ENCODE measurements at regions not wholly inside any gene's neighbourhood (a gene's known extent, or its start where the extent isn't known, plus 50 kb on each side); places are given as distances from the start of the nearest gene placed in this dataset.

- no peak for DNase-seq (ENCODE audit: low read depth)
Measured at GRCh38 chr3:159764490-159765029, 224.1 kb upstream of the IL12A start.

GRCh38 chr3:159765030-159765859 is 223.4 kb upstream of the IL12A start:
- no peak for DNase-seq (ENCODE audit: low read depth)

GRCh38 chr3:159765860-159766294 is 222.8 kb upstream of the IL12A start:
- DNase-seq (ENCODE audit: low read depth): no peak

DNA sequence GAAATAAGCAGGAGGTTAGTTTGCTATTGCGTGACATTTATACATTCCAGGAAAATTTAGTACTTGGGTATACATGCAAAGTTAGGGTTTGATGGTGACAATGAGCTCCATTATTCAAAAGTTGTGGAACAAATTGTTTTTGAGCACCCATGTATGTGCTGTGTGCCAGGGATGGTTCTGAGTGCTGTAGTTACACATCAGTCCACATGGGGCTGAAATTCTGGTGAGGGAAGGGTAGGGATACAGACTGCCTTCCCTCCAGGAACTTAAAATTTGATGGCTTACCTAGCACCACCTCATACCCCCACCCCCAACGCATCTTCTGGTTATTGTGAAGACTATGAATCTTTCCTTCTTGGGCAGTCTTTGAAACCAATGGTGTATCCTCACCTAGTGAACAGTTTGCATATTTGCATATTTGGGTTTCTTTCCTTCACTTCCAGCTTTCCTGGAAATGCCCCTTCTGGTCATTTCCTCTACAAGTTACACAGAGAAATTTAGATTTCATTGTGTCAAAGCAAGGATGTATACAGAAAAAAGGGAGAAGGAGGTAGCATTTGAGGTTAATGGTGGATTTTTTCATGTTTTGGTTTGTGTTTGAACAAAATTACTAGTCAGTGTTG is 222.0 kb upstream of the IL12A start:
- DNase-seq (ENCODE audit: low read depth): no peak

GRCh38 chr3:159770998-159771397 is 217.6 kb upstream of the IL12A start:
- no peak for DNase-seq (ENCODE audit: low read depth)

DNA sequence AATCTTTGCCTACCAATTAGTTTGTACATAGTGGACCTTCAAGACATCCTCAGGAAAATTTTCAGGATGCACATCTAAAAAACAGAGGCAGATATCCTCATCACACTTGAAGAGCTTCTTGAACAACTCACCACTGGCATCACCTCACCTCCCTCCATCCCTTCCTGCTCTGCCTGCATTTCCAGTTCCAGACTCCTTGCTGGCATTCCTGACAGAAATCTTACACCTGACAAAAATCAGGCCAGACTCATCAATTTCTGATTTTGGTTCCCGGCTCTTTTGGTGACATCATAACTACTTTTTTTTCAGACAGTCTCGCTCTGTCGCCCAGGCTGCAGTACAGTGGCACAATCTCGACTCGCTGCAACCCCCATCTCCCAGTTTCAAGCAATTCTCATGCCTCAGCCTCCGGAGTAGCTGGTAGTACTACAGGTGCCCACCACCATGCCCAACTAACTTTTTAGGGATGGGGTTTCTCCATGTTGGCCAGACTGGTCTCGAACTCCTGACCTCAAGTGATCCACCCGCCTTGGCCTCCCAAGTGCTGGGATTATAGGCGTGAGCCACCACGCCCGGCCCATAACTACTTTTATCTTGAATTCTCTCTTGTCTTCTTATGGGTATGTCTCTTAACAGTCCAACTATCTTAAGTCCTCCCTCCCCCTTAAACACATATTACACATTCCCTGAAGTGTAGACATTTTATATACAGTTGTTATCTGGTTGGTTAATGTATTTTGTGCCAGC is 216.6 kb upstream of the IL12A start:
- no peak for DNase-seq (ENCODE audit: low read depth)

- no peak for DNase-seq (ENCODE audit: low read depth)
Measured at GRCh38 chr3:159773706-159774105, 214.9 kb upstream of the IL12A start.

DNA sequence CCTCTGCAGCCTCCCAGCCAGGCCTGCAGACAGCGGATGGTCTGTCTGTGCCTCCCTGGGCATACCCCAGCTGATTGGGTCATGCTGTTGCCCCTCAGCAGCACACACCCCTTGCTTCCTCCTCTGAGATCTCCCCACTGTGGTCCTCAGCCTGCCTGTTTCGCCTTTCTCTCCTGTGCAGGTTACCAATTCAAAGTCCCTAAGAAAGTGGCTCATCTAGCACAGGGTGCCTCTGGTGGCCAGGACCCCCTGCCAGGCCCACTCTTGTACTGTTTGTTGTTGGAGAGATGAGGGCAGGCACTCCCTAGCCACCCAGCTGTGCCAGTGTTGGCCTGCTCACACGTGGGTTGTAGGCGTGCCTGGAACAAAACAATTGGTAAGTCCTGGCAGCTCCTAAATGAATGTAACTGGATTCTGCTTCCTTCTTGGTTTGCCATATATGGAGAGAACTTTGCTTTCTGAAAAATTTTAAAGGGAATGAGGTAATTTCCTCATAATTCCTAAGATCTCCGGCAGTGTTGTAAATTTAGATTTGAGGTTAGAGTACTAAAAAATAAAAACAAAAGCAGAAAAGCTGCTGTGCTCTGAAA is 213.2 kb upstream of the IL12A start:
- DNase-seq (ENCODE audit: low read depth): no peak

GRCh38 chr3:159776779-159777178 is 211.9 kb upstream of the IL12A start:
- no peak for DNase-seq (ENCODE audit: low read depth)

DNA sequence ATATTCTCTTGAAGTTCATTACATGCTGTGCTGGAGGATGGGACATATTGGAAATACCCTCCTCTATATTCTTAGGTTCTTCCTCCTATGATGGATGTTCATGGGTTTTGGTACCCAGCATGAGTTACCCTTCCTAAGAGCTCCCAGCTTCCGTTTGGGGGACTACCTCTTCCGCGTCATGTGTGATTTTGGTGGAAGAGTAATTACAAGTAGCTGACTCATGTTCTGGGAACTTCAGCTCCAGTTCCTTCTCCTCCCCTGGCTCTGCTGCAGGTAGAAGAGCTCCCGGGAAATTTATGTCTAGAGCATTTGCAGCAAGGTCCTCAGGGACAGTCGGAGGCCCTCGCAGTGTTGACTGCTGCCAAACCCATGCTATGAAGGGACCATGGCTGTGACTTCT is 208.8 kb upstream of the IL12A start:
- DNase-seq (ENCODE audit: low read depth): no peak

DNA sequence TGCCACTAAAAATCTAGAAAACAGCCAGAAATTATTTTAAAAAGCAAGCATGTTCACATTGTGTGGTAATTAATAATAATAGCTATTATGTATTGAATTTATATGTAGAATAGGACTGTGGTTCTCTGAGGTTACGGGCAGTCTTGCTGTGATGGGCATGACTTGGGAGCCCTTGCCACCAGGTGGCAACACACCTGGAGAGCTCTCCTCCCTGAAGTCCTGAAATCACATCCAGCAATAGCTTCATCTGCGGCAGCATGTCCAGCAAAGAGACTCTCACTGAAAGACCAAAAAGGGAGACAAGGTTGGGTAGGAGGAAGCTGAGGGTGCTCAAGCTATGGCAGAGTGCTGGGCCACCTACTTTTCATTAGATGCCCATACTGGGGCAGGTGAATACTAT is 206.8 kb upstream of the IL12A start:
- no peak for DNase-seq (ENCODE audit: low read depth)

DNA sequence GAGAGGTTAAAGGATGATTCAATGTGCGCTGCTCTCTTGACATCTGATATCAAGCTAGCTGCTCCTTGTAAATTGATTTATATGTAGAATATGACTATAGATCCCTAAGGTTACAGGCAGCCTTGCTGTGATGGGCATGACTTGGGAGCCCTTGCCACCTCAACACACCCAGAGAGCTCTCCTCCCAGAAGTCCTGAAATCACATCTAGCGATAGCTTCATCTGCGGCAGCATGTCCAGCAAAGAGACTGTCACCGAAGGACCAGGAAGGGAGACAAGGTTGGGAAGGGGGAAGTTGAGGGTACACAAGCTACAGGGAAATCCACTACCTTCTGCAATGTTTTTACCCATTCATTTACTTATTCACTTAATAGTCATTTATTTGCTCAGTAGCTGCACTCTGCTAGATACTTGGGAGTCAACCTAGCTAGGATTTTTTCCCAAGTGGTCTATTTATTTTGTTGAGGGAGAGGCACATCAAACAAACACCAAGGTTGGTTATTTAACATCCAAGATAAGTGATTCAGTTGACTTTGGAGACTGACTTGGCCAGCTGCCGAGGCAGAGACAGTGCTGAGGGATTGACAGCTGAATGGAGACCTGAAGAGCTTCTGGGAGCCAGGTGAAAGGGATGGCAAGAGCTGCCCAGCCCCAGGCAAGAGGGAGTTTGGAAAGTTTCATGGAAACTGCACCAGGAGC is 205.8 kb upstream of the IL12A start:
- DNase-seq (ENCODE audit: low read depth): no peak

GRCh38 chr3:159783780-159784742 is 204.6 kb upstream of the IL12A start:
- no peak for DNase-seq (ENCODE audit: low read depth)

DNA sequence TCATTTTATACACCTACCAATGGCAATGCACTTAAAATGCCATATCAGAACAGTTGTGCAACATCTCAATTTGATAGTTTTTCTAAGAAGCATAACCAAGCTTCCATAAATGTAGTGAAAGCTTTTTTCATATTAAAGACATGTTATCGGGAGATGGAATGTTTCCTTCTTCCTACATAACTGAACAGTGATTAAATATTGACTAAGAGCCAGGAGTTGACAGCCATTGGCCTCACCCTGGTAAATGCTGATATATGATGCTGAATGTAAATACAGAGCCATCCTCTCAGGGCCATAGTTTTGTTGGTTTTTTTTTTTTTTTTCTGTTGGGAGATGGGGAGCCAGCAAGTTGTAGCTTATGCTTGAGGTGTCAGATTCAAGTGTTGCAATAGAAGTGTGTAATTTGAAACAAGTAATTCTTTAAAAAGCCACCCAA is 203.3 kb upstream of the IL12A start:
- DNase-seq (ENCODE audit: low read depth): no peak

DNA sequence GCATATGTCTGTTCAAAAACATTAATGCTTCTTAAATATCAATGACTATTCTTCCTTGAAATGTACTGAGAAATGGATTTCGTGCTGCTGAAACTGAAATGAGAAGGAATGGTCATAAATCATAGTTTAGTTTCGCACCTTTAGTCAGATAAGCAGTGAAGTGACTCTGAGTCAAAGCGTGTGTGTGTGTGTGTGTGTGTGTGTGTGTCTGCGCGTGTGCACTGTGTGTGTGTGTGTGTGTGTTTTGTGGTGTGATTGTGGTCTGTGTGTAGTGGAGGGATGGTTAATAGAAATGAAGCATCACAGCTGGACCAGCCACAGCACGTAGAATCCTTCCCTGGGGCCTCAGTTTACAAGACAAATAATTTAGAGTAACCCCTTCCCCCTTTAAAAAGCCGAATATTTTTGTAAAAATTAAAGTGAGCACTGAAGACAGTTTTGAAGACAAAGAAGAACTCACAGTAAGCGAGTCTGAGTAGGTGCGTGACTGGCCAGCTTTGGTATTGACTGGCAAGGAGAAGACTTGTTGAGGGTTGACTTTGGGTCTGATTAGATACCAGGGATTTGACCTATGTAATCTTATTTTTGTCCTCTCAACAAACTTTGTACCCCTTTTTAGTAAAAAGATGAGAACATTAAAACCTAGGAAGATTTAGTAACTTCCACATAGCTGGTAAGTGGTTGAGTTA is 202.0 kb upstream of the IL12A start:
- DNase-seq (ENCODE audit: low read depth): no peak

DNA sequence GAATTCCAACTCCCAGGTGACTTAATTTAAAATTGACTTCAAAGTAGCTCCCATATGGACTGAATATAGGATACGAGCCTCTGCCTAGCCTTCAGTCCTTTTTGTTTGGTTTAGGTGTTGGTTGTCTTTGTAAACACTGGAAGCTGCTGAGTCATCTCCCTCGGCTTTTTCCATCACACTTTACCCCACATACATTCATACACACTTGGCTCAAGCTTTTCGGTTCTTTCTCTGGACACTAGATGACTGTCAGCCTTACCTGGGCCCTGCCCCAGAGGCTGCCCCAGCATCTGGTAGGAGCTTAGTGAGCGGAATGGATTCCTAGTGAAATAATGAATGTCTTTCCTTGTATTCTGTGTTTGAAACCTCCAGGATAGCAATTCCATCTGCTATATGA is 201.5 kb upstream of the IL12A start:
- no peak for DNase-seq (ENCODE audit: low read depth)

DNA sequence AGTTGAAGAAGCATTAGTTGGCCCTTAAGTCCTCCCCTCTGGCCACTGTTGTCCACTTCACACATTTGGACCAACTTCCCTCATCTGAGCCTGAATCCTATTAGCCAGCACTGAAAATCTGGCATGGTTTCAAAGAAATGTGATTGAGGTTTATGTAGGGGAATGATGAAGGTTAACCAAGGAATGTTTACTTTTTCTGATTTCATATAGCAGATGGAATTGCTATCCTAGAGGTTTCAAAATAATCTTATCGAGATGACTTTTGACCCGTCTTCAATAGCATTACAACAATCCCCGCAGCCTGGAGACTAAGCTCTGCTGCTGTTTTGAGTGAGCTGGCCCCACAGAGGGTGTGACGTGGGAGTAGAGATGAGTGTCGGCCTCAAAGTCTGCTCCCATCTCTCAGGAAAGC is 200.8 kb upstream of the IL12A start:
- no peak for DNase-seq (ENCODE audit: low read depth)

DNA sequence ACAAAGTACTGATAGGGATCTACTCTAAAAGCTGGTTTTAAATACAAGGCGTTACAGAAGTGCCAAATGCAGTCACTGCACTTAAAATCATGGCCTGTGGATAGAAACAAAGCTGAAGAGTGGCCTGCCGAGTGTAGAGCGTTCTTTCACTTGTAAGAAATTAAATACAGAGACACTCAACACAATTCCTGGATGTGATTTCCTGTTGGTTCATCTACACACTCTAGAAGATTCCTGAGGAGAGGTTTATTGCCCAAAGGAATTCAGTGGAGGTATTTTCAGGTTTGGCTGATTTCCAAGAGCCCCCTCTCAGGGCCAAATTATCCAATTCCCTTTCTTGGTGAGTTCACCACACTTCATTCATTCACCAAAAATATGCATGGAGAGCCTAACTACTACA is 200.3 kb upstream of the IL12A start:
- no peak for DNase-seq (ENCODE audit: low read depth)

DNA sequence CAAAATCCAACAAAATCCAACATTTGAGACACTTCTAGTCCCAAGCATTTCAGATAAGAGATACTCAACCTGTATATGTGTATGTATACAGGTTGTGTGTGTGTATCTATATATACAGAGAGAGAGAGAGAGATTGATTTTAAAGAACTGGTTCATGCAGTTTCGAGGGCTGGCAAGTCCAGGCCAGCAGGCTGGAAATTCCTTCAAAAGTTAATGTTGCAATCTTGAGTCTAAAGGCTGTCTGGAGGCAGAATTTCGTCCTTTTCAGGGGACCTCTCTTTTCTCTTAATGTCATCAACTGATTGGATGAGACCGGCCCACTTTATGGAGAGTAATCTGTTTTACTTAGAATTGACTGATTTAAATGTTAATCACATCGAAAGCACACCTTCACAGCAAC is 199.6 kb upstream of the IL12A start:
- no peak for DNase-seq (ENCODE audit: low read depth)

Data from T-helper 22 cell (primary cell).